VCaP (cell line): ENCODE measurements at regions not wholly inside any gene's neighbourhood (a gene's known extent, or its start where the extent isn't known, plus 50 kb on each side); places are given as distances from the start of the nearest gene placed in this dataset.

ENCODE experiments used
- H3K27ac ChIP-seq: fragments of 450-650 bp; 2 replicates; pipeline ENCODE4 v1.5.1; 2017
- CTCF ChIP-seq: fragments of 450-650 bp; conservative IDR thresholded peaks from 2 replicates; pipeline ENCODE4 v1.5.1; 2017; ENCODE audit warnings: mild to moderate bottlenecking, moderate library complexity

DNA sequence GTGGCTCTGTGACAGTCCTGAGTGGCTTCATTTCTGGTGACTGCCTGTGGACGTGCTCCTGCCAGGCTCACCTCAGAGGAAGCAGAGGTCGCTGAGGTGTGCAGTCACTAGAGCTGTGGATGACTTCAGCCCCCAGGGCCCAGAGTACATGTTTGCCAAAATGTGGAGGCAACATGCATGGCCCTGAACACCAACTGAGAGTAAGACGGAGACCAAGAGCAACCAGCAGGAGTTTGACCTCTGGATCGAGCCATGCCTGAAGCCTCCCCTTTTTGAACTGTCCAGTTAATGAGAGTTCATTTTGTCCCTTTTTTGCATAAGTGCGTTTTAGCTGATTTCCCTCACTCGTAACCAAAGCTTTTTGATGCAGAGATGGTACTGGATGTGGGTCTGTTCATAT, 184.9 kb downstream of the RTP5 start:
- TF ChIP-seq CTCF: no peak
- no peak overlapping the region for H3K27ac ChIP-seq

DNA sequence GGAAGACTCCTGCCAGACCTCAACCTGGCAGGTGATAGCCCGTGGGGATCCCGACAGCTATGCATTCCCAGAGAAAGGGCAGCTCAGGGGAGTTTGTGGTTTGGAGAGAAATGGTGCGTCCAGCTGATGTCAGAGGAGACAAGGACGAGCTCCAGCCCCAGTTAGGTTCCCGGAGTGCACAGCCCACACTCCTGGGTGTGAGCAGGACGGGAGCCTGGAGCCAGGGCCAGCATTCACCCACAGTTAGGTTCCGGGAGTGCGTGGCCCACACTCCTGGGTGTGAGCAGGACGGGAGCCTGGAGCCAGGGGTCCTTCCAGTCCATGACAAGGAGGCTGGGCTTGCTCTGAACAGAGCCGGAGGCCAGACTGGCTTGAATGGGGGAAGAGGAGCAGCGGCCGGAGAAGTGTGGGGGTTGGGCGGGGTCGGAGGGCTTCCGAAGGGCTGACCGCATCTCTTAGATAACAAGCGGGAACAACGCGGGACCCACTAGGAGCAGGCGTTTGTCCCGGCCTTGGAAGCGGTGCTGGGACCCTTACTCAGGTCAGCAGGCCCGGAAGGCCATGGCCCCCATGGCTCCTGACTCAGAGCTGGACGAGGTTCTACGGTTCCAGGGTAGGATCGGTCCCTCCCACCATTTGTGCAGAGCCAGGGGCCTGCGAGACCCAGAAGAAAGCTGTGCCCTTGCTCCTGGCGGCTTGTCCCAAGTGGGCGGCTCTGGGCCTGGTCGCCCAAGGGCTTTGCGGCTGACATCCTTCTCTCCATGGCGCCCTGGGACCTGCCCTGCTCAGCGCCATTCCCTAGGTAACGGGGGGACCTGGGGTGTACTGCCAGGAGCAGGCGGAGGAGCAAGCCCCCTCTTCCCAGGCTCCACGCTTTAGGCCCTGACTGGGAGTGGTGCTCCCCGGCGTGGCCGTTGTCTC, 185.6 kb downstream of the RTP5 start:
- no peak for TF ChIP-seq CTCF
- no peak overlapping the region for H3K27ac ChIP-seq

DNA sequence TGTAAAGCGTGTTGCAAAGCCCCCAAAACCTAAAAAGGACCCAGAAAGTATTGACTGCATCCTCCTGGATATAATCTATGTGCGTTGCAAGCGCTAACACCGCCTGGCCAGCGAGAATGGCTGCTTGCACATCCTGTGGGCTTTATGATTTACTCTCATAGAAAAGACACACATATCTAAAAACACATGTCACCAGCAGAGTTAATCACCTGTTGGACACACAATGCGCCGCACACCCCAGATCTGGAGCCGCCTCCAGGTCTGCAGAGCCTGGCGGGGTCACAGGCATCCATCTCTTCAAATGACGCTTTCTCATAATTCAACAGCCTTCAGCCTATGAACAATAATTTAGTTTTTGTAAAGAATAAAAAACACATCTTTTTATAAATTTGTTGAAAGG, 186.5 kb downstream of the RTP5 start:
- H3K27ac ChIP-seq: no peak overlapping the region
- TF ChIP-seq CTCF: no peak

- TF ChIP-seq CTCF: no peak
- no peak overlapping the region for H3K27ac ChIP-seq
These were observed 187.3 kb downstream of the RTP5 start for GRCh38 chr2:242056785-242057184.

DNA sequence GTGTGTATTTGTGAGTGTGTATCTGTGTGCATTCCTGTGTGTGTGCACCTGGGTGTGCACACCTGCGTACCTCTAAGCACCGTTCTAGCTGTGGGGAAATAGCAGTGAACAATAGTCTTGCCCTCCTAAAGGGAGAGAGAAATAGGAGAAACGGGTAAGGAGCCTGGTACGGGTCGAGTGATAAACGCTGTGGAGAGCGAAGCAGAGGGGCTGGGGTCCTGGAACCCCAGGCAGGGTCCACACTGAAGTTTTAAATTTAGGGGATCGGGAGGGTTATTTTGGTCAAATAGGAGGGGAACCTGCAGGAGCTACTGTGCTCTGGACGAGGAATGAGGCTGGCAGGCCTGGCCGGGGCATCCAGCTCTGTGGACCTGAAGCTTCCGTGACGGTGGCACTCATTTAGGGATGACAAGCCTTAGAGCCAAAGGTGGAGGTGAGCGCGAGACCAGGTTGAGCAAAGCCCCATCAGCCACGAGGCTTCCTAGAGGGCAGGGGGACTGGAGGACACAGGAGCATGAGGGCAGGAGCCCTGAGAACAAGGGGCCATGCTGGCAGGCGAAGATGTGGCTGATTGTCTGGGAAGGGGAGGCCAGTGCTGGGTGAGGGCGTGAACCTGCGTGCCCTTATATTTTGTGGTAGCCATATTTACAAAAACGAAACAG, 188.0 kb downstream of the RTP5 start:
- no peak overlapping the region for H3K27ac ChIP-seq
- TF ChIP-seq CTCF: no peak

DNA sequence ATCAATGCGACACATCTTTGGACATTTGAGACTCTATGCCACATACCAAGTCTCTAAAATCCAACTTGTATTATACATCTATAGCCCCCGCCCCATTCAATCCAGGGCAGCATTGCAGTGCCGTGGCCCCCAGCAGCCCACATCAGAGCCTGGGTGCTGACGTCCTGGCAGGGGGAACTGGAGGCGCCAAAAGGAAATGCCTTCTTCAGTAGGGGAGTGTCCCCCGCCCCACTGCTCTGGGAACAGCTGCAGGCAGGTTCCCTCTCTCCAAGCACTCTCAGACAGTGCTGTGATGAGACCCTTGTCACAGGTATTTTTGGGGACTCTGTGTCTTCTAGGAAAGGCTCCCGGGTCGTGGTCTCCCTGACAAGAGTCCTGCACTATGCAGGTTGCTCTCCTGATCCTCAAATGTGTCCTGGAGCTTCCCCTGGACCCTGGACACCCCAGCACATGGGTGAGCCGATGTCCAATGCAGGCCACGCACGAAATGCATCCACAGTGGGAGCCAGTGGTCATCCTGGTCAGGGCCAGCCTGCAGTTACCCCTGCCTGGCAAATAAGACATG, 188.7 kb downstream of the RTP5 start:
- H3K27ac ChIP-seq: no peak overlapping the region
- no peak for TF ChIP-seq CTCF

- no peak overlapping the region for H3K27ac ChIP-seq
- no peak for TF ChIP-seq CTCF
These were observed 190.0 kb downstream of the RTP5 start for GRCh38 chr2:242059566-242059965.
